H1 (cell line): ENCODE measurements at regions not wholly inside any gene's neighbourhood (a gene's known extent, or its start where the extent isn't known, plus 50 kb on each side); places are given as distances from the start of the nearest gene placed in this dataset.

ENCODE experiments used
- CTCF ChIA-PET: fragments of 300-600 bp; sonication (Branson Sonifier 250); formaldehyde crosslinking; loops from one replicate; lab custom pipeline; 2021; ENCODE audit not compliant: partially characterized antibody; lab: Charles Lee
- POLR2A ChIA-PET: fragments of 300-600 bp; sonication (Branson Sonifier 250); formaldehyde crosslinking; loops from one replicate; lab custom pipeline; 2021; ENCODE audit warnings: inconsistent platforms; ENCODE audit not compliant: partially characterized antibody; lab: Charles Lee
- DNase-seq, 2 experiments: peaks; one replicate each; pipeline versions ENCODE4 v3.0.0 to v3.0.0-alpha.2; 2010 to 2022; ENCODE audit warnings: low spot score in 2 of 2, low read depth in 1 of 2, mixed read lengths in 1 of 2
- FAIRE-seq: peaks from 2 replicates; lab custom pipeline; 2011; peaks lifted over from hg19 to GRCh38; lab: Jason Lieb, UNC
- H2AFZ ChIP-seq: 2 replicates; pipeline ENCODE4 v1.8.1; 2012; ENCODE audit warnings: low read length, inconsistent platforms
- H2AK5ac ChIP-seq: 2 replicates; pipeline ENCODE4 v1.6.1; 2013; ENCODE audit warnings: low read depth, low read length
- H2BK120ac ChIP-seq: replicated peaks from 2 replicates; pipeline ENCODE3; 2013; ENCODE audit warnings: low read depth, low read length, inconsistent platforms
- H2BK12ac ChIP-seq: 2 replicates; pipeline ENCODE4 v1.6.1; 2013; ENCODE audit warnings: low read depth, low read length
- H2BK15ac ChIP-seq: 2 replicates; pipeline ENCODE4 v1.6.1; 2013; ENCODE audit warnings: low read length
- H2BK20ac ChIP-seq: 2 replicates; pipeline ENCODE4 v1.6.1; 2013; ENCODE audit warnings: low read length
- H2BK5ac ChIP-seq: 2 replicates; pipeline ENCODE4 v1.6.1; 2013; ENCODE audit warnings: low read depth, low read length
- H3K14ac ChIP-seq: 2 replicates; pipeline ENCODE4 v1.6.1; 2013; ENCODE audit warnings: inconsistent platforms; ENCODE audit not compliant: insufficient read length
- H3K18ac ChIP-seq: 2 replicates; pipeline ENCODE4 v1.6.1; 2013; ENCODE audit warnings: low read length; ENCODE audit errors: extremely low read depth
- H3K23ac ChIP-seq: 2 replicates; pipeline ENCODE4 v1.6.1; 2013; ENCODE audit warnings: inconsistent platforms; ENCODE audit not compliant: insufficient read length
- H3K23me2 ChIP-seq: 2 replicates; pipeline ENCODE4 v1.6.1; 2013; ENCODE audit warnings: low read depth, low read length
- H3K27ac ChIP-seq: 2 replicates; pipeline ENCODE4 v1.6.1; 2011; ENCODE audit warnings: low read depth, low read length, inconsistent platforms
- H3K27me3 ChIP-seq, 4 experiments: replicated peaks in 1 of 4; 1 replicate in 1 of 4; 2 replicates in 3 of 4; pipeline versions ENCODE4 v1.6.1 to v1.8.1; 2011 to 2013; ENCODE audit warnings: low read length in 3 of 4, mild to moderate bottlenecking in 3 of 4, inconsistent platforms in 2 of 4, mixed read lengths in 2 of 4, moderate library complexity in 1 of 4; ENCODE audit not compliant: control insufficient read depth in 3 of 4, insufficient read depth in 3 of 4; ENCODE audit errors: extremely low read depth in 1 of 4
- H3K36me3 ChIP-seq, 4 experiments: 2 replicates each; pipeline versions ENCODE4 v1.6.1 to v1.8.1; 2011 to 2013; ENCODE audit warnings: mild to moderate bottlenecking in 4 of 4, low read length in 3 of 4, moderate library complexity in 2 of 4, control low read depth in 1 of 4, inconsistent platforms in 1 of 4; ENCODE audit not compliant: insufficient read depth in 4 of 4, control insufficient read depth in 2 of 4
- H3K4ac ChIP-seq: replicated peaks from 2 replicates; pipeline ENCODE3; 2013; ENCODE audit warnings: low read length, low read depth, mixed read lengths, inconsistent platforms; ENCODE audit not compliant: insufficient read length
- H3K4me1 ChIP-seq, 4 experiments: replicated peaks in 1 of 4; 1 replicate in 1 of 4; 2 replicates in 3 of 4; pipeline versions ENCODE4 v1.6.1 to v1.8.1; 2011 to 2013; ENCODE audit warnings: low read length in 3 of 4, inconsistent platforms in 2 of 4, mixed read lengths in 1 of 4; ENCODE audit not compliant: insufficient read depth in 4 of 4, control insufficient read depth in 3 of 4
- H3K4me2 ChIP-seq, 2 experiments: 2 replicates each; pipeline versions ENCODE4 v1.6.1 to v1.8.1; 2011 to 2013; ENCODE audit warnings: low read depth in 2 of 2, low read length in 2 of 2, control low read depth in 1 of 2, inconsistent platforms in 1 of 2, mild to moderate bottlenecking in 1 of 2; ENCODE audit not compliant: insufficient read depth in 1 of 2
- H3K4me3 ChIP-seq, 4 experiments: fragments of 200-600, 300-600 bp in 1 of 4; sonication (generic), shearing (Covaris generic), sonication (Bioruptor Twin) in 1 of 4; 2 replicates each; pipeline versions ENCODE4 v1.5.1 to v1.8.1; 2011 to 2016; ENCODE audit warnings: low read length in 4 of 4, low read depth in 3 of 4, control low read depth in 2 of 4, inconsistent platforms in 2 of 4, mild to moderate bottlenecking in 2 of 4, mixed read lengths in 1 of 4, moderate library complexity in 1 of 4; ENCODE audit not compliant: insufficient read depth in 2 of 4; ENCODE audit errors: extremely low read depth in 1 of 4
- H3K56ac ChIP-seq: replicated peaks from 2 replicates; pipeline ENCODE3; 2013; ENCODE audit warnings: low read depth, mild to moderate bottlenecking, mixed read lengths, low read length, inconsistent platforms; ENCODE audit not compliant: insufficient read length
- H3K79me1 ChIP-seq: 2 replicates; pipeline ENCODE4 v1.6.1; 2013; ENCODE audit warnings: low read depth, low read length, control low read depth
- H3K79me2 ChIP-seq, 2 experiments: 2 replicates each; pipeline versions ENCODE4 v1.6.1 to v1.8.1; 2012 to 2013; ENCODE audit warnings: low read length in 2 of 2, mild to moderate bottlenecking in 2 of 2, inconsistent platforms in 1 of 2; ENCODE audit not compliant: insufficient read depth in 2 of 2, control insufficient read depth in 1 of 2
- H3K9ac ChIP-seq, 4 experiments: replicated peaks in 1 of 4; 1 replicate in 1 of 4; 2 replicates in 3 of 4; pipeline versions ENCODE4 v1.6.1 to v1.8.1; 2011 to 2013; ENCODE audit warnings: low read depth in 3 of 4, low read length in 3 of 4, control low read depth in 2 of 4, mild to moderate bottlenecking in 2 of 4, moderate library complexity in 2 of 4, inconsistent platforms in 1 of 4; ENCODE audit errors: extremely low read depth in 1 of 4
- H3K9me3 ChIP-seq, 2 experiments: 2 replicates each; pipeline versions ENCODE4 v1.6.1 to v1.8.1; 2012 to 2013; ENCODE audit warnings: mild to moderate bottlenecking in 2 of 2, moderate library complexity in 2 of 2, control low read depth in 1 of 2, inconsistent platforms in 1 of 2, low read depth in 1 of 2, low read length in 1 of 2, mixed read lengths in 1 of 2; ENCODE audit not compliant: insufficient read depth in 2 of 2
- H4K20me1 ChIP-seq, 2 experiments: replicated peaks in 1 of 2; 2 replicates each; pipeline versions ENCODE3 to v1.8.1; 2011 to 2013; ENCODE audit warnings: inconsistent platforms in 2 of 2, low read length in 2 of 2, mild to moderate bottlenecking in 1 of 2; ENCODE audit not compliant: insufficient read depth in 2 of 2, control insufficient read depth in 1 of 2
- H4K5ac ChIP-seq: 2 replicates; pipeline ENCODE4 v1.6.1; 2013; ENCODE audit warnings: low read length, low read depth, mixed read lengths, inconsistent platforms; ENCODE audit not compliant: insufficient read length
- H4K8ac ChIP-seq: 2 replicates; pipeline ENCODE4 v1.8.0; 2013; ENCODE audit warnings: mild to moderate bottlenecking, moderate library complexity, low read length, inconsistent platforms; ENCODE audit not compliant: insufficient read depth; ENCODE audit errors: extremely low read depth
- H4K91ac ChIP-seq: replicated peaks from 2 replicates; pipeline ENCODE3; 2013; ENCODE audit warnings: low read length, mixed read lengths, inconsistent platforms; ENCODE audit not compliant: insufficient read length
- CBX5 ChIP-seq: fragments of 300-800, 300-1000 bp; sonication (generic); IDR thresholded peaks from 2 replicates; pipeline ENCODE4 v1.7.1; 2016; ENCODE audit warnings: antibody characterized with exemption, low read length, low read depth
- FOSL1 ChIP-seq: IDR thresholded peaks from 2 replicates; pipeline ENCODE4 v1.6.1; 2011; ENCODE audit warnings: mild to moderate bottlenecking, low read depth, low read length, moderate library complexity; ENCODE audit not compliant: insufficient read depth
- NANOG ChIP-seq: IDR thresholded peaks from 2 replicates; pipeline ENCODE4 v1.6.1; 2011; ENCODE audit warnings: low read length, low read depth, mild to moderate bottlenecking, inconsistent platforms; ENCODE audit not compliant: insufficient read depth, poor library complexity, severe bottlenecking
- NRF1 ChIP-seq: IDR thresholded peaks from 2 replicates; pipeline ENCODE4 v1.6.1; 2011; ENCODE audit warnings: mild to moderate bottlenecking, low read depth, low read length, improper control_type of control experiment
- RAD21 ChIP-seq, 2 experiments: IDR thresholded peaks in 1 of 2; conservative IDR thresholded peaks in 1 of 2; 2 replicates each; pipeline ENCODE4 v1.6.1; 2011; ENCODE audit warnings: low read depth in 2 of 2, low read length in 2 of 2, improper control_type of control experiment in 1 of 2, inconsistent platforms in 1 of 2, mild to moderate bottlenecking in 1 of 2, moderate library complexity in 1 of 2
- SIX5 ChIP-seq: IDR thresholded peaks from 2 replicates; pipeline ENCODE4 v1.6.1; 2011; ENCODE audit warnings: mild to moderate bottlenecking, low read depth, low read length
- TAF7 ChIP-seq: optimal IDR thresholded peaks from 2 replicates; pipeline ENCODE3; 2011; ENCODE audit warnings: low read depth, mild to moderate bottlenecking, inconsistent platforms, low read length, moderate library complexity, borderline replicate concordance
- WGBS, 2 experiments: shearing (Covaris generic) in 1 of 2; methylation state at CpG; one replicate each; pipeline versions ENCODE4 v1.1.6 to v1.1.7; 2013 to 2015; ENCODE audit warnings: low lambda C conversion rate in 2 of 2, mixed read lengths in 2 of 2, inconsistent platforms in 1 of 2, low coverage in 1 of 2, missing lambda C conversion rate in 1 of 2; ENCODE audit not compliant: insufficient replicate concordance in 2 of 2, insufficient coverage in 1 of 2, insufficient read length in 1 of 2; ENCODE audit errors: extremely low coverage in 1 of 2, missing lambda C conversion rate in 1 of 2; 5-methylcytosine and 5-hydroxymethylcytosine counted together
- TF ChIP-seq, protein P1 (sequence below): IDR thresholded peaks from 2 replicates; pipeline ENCODE4 v1.6.1; 2012; ENCODE audit warnings: low read length, inconsistent platforms

- no peak overlapping the region for H2BK120ac ChIP-seq
- DNase-seq, result no peak
- no peak for TF ChIP-seq CBX5
- TF ChIP-seq FOSL1, result no peak
- no peak for TF ChIP-seq NANOG
- TF ChIP-seq NRF1, result no peak
- no peak for TF ChIP-seq SIX5
- no peak for TF ChIP-seq RAD21 (IDR thresholded peaks at IDR 0.05 in 1 of 2, conservative IDR thresholded peaks at IDR 0.05 in 1 of 2; ENCODE audit: low read depth in 2 of 2, low read length in 2 of 2)
- TF ChIP-seq, protein P1, sequence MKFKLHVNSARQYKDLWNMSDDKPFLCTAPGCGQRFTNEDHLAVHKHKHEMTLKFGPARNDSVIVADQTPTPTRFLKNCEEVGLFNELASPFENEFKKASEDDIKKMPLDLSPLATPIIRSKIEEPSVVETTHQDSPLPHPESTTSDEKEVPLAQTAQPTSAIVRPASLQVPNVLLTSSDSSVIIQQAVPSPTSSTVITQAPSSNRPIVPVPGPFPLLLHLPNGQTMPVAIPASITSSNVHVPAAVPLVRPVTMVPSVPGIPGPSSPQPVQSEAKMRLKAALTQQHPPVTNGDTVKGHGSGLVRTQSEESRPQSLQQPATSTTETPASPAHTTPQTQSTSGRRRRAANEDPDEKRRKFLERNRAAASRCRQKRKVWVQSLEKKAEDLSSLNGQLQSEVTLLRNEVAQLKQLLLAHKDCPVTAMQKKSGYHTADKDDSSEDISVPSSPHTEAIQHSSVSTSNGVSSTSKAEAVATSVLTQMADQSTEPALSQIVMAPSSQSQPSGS, result no peak
- no peak for TF ChIP-seq TAF7
These were observed 199.0 kb downstream of the MYLK4 start for GRCh38 chr6:2551705-2552104.

More at GRCh38 chr6:2551705-2552104, 199.0 kb downstream of the MYLK4 start:
- H4K91ac ChIP-seq, result no peak overlapping the region
- H2BK5ac ChIP-seq, result no peak overlapping the region
- FAIRE-seq, result no peak
- 87% methylated on average over 3 of the region's 3 CpGs; no CpG with 5 or more reads in 1 of the 2 experiments for WGBS, 2 experiments
- H3K27ac ChIP-seq, result no peak overlapping the region
- H3K79me1 ChIP-seq, result no peaks in the 10 kb centered on the region
- H3K23ac ChIP-seq, result no peak overlapping the region
- no peak overlapping the region for H3K9ac ChIP-seq
- H4K8ac ChIP-seq, result no peak overlapping the region
- no peak overlapping the region for H2BK15ac ChIP-seq
- no peak overlapping the region for H3K4ac ChIP-seq
- H3K4me2 ChIP-seq, result no peak overlapping the region
- H3K4me1 ChIP-seq, result no peaks in the 10 kb centered on the region
- no peak overlapping the region for H2BK12ac ChIP-seq
- no peak overlapping the region for H3K18ac ChIP-seq
- H4K5ac ChIP-seq, result no peak overlapping the region
- no peak overlapping the region for H3K4me3 ChIP-seq
- no peak overlapping the region for H3K14ac ChIP-seq
- no peak overlapping the region for H2BK20ac ChIP-seq
- no peaks in the 10 kb centered on the region for H4K20me1 ChIP-seq
- POLR2A ChIA-PET, result no interaction called here
- H3K36me3 ChIP-seq, result no peaks in the 10 kb centered on the region
- H3K27me3 ChIP-seq, result no peaks in the 10 kb centered on the region
- no peak overlapping the region for H3K56ac ChIP-seq
- H3K23me2 ChIP-seq, result no peaks in the 10 kb centered on the region
- H2AFZ ChIP-seq, result no peak overlapping the region
- H3K79me2 ChIP-seq, result no peaks in the 10 kb centered on the region
- H2AK5ac ChIP-seq, result no peak overlapping the region
- CTCF ChIA-PET, result no interaction called here
- H3K9me3 ChIP-seq, result peaks cover 8 to 11% of the 10 kb centered on the region in 2 experiments; a peak in 3 of 4 replicates
